ENCODE measurements at regions not wholly inside any gene's neighbourhood (a gene's known extent, or its start where the extent isn't known, plus 50 kb on each side); places are given as distances from the start of the nearest gene placed in this dataset.
"Not testable (repeated sequence)": the region's sequence is repeated elsewhere in the genome, so short reads cannot be mapped to it uniquely, and the experiment has no call there.

- no peak for DNase-seq
Measured at GRCh38 chr11:92022499-92022898, 202.1 kb upstream of the FAT3 start.

- no peak for DNase-seq
Measured at GRCh38 chr11:92018332-92018731, 206.3 kb upstream of the FAT3 start.

- DNase-seq = no peak
Measured at GRCh38 chr11:92008249-92008648, 216.4 kb upstream of the FAT3 start.

- no peak for DNase-seq
Measured at GRCh38 chr11:92002568-92002967, 222.1 kb upstream of the FAT3 start.

- no peak for DNase-seq
Measured at GRCh38 chr11:91998481-91998880, 226.1 kb upstream of the FAT3 start.

GRCh38 chr11:91997226-91997625, 227.4 kb upstream of the FAT3 start:
- no peak for DNase-seq

GRCh38 chr11:91996526-91996925, 228.1 kb upstream of the FAT3 start:
- DNase-seq = no peak

- not testable (repeated sequence) for DNase-seq
Measured at GRCh38 chr11:91988443-91988842, 236.2 kb upstream of the FAT3 start.

- no peak for DNase-seq
Measured at GRCh38 chr11:91986218-91986617, 238.4 kb upstream of the FAT3 start.

- DNase-seq = no peak
Measured at GRCh38 chr11:91984033-91984584, 240.5 kb upstream of the FAT3 start.

GRCh38 chr11:91981995-91982394, 242.6 kb upstream of the FAT3 start:
- DNase-seq = no peak

- no peak for DNase-seq
Measured at GRCh38 chr11:91979775-91980174, 244.8 kb upstream of the FAT3 start.

- DNase-seq = no peak
Measured at GRCh38 chr11:91978747-91979146, 245.9 kb upstream of the FAT3 start.

GRCh38 chr11:91972665-91973266, 251.9 kb upstream of the FAT3 start:
- DNase-seq = no peak

GRCh38 chr11:91970624-91971023, 254.0 kb upstream of the FAT3 start:
- no peak for DNase-seq

- no peak for DNase-seq
Measured at GRCh38 chr11:91969486-91969885, 255.1 kb upstream of the FAT3 start.

GRCh38 chr11:91967691-91968045, 256.9 kb upstream of the FAT3 start:
- DNase-seq = no peak

GRCh38 chr11:91967026-91967690, 257.5 kb upstream of the FAT3 start:
- DNase-seq = no peak

- DNase-seq = no peak
Measured at GRCh38 chr11:91966368-91966767, 258.2 kb upstream of the FAT3 start.

- DNase-seq = no peak
Measured at GRCh38 chr11:91960770-91961169, 263.8 kb upstream of the FAT3 start.

- no peak for DNase-seq
Measured at GRCh38 chr11:91959411-91959810, 265.2 kb upstream of the FAT3 start.

- DNase-seq = no peak
Measured at GRCh38 chr11:91956711-91957110, 267.9 kb upstream of the FAT3 start.

GRCh38 chr11:91955206-91955605, 269.4 kb upstream of the FAT3 start:
- DNase-seq = no peak

- DNase-seq = no peak
Measured at GRCh38 chr11:91952056-91952455, 272.6 kb upstream of the FAT3 start.

All from MV-4-11 (cell line).